Endothelial cell (in vitro differentiated cells): ENCODE measurements at regions not wholly inside any gene's neighbourhood (a gene's known extent, or its start where the extent isn't known, plus 50 kb on each side); places are given as distances from the start of the nearest gene placed in this dataset.

ENCODE experiments used
- DNase-seq: peaks from one replicate; pipeline ENCODE4 v3.0.0; 2021; ENCODE audit warnings: low spot score
- H3K27ac Mint-ChIP-seq: one replicate; pipeline ENCODE4 v1.8.0; 2021; ENCODE audit warnings: mixed read lengths, inconsistent platforms; ENCODE audit not compliant: unreplicated experiment
- H3K27me3 Mint-ChIP-seq: one replicate; pipeline ENCODE4 v1.8.0; 2021; ENCODE audit warnings: mild to moderate bottlenecking, moderate library complexity, mixed read lengths, inconsistent platforms; ENCODE audit not compliant: unreplicated experiment
- H3K36me3 Mint-ChIP-seq: one replicate; pipeline ENCODE4 v1.8.0; 2021; ENCODE audit warnings: mild to moderate bottlenecking, low read depth, mixed read lengths, inconsistent platforms; ENCODE audit not compliant: unreplicated experiment
- H3K4me1 Mint-ChIP-seq: one replicate; pipeline ENCODE4 v1.8.0; 2021; ENCODE audit warnings: mild to moderate bottlenecking, mixed read lengths, inconsistent platforms; ENCODE audit not compliant: unreplicated experiment
- H3K4me3 Mint-ChIP-seq: one replicate; pipeline ENCODE4 v1.8.0; 2021; ENCODE audit warnings: mild to moderate bottlenecking, mixed read lengths, inconsistent platforms; ENCODE audit not compliant: unreplicated experiment
- H3K9me3 Mint-ChIP-seq: one replicate; pipeline ENCODE4 v1.8.0; 2021; ENCODE audit warnings: mixed read lengths, inconsistent platforms; ENCODE audit not compliant: unreplicated experiment
- TF ChIP-seq, protein P1 (sequence below): fragments of 200-600 bp; sonication (generic); IDR thresholded peaks from one replicate; pipeline ENCODE4 v1.5.0; 2021; ENCODE audit warnings: antibody characterized with exemption; ENCODE audit not compliant: unreplicated experiment

DNA sequence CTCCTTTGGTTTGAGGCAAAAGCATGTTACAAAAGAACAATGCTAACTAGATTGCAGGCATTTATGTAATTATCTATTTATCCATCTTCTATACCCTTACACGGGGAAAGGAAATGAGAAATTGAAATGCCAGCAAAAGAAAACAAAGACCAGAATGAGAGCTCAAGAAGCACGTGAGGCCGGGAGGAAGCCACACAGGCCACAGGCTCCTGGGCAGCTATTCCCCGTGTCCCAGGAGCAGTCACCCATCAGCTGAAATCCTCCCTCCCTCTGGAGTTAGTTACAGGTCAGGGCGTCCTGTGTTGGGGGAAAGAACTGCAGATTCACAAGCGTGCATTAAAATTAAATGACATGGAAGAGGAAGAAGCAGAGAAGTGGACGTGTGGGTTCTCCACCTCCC is 64.7 kb upstream of the RPS6KA2 start:
- no peak overlapping the region for H3K27ac Mint-ChIP-seq
- H3K4me1 Mint-ChIP-seq = peaks cover 23% of the 10 kb centered on the region
- no peak overlapping the region for H3K4me3 Mint-ChIP-seq
- no peaks in the 10 kb centered on the region for H3K36me3 Mint-ChIP-seq
- H3K27me3 Mint-ChIP-seq = peaks cover 1% of the 10 kb centered on the region
- H3K9me3 Mint-ChIP-seq = no peaks in the 10 kb centered on the region
- TF ChIP-seq, protein P1, sequence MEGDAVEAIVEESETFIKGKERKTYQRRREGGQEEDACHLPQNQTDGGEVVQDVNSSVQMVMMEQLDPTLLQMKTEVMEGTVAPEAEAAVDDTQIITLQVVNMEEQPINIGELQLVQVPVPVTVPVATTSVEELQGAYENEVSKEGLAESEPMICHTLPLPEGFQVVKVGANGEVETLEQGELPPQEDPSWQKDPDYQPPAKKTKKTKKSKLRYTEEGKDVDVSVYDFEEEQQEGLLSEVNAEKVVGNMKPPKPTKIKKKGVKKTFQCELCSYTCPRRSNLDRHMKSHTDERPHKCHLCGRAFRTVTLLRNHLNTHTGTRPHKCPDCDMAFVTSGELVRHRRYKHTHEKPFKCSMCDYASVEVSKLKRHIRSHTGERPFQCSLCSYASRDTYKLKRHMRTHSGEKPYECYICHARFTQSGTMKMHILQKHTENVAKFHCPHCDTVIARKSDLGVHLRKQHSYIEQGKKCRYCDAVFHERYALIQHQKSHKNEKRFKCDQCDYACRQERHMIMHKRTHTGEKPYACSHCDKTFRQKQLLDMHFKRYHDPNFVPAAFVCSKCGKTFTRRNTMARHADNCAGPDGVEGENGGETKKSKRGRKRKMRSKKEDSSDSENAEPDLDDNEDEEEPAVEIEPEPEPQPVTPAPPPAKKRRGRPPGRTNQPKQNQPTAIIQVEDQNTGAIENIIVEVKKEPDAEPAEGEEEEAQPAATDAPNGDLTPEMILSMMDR = no peak
- no peak for DNase-seq

DNA sequence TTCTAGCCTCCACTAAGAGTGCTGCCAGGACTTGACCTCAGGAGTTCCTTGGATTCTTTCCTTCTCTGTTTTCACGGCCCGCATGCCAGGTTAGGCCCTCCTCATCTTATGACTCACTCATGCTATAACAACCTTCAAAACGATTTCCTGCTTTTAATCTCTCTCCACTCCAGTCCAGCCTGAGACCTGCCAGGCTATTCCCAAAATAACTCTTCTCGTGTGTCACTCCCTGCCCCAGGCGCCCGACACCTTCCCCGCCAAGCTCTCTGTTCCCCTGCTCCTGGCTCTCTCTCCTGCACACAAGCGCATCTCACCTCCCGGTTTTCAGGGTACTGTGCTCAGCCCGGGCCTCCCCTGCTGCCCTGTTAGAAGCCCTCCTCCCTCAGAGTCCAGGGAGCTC is 64.1 kb upstream of the RPS6KA2 start:
- H3K36me3 Mint-ChIP-seq = no peaks in the 10 kb centered on the region

DNA sequence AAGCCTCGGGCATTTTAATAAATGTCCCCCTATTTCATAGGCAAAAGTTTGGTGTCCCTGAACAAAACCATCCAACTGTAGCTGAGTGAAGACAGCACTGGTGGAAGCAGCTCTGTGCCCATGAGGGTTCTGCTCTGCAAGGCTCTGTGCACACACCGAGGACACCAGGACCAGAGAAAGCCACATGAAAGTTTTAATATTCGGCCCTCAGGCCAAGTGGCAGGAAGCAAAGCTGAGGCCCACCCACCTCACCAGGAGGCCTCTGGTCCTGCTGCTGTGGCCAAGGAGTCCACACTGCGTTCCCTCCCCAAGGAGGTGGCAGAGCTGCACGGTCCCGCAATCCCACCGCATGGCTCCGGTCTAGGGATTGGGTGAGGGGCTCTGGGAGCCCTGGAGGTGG is 62.6 kb upstream of the RPS6KA2 start:
- Mint-ChIP-seq H3K27me3 (peaks cover 13% of the 10 kb centered on the region), H3K4me1 (peaks cover 23% of the 10 kb centered on the region), H3K4me3 (no peak overlapping the region), H3K36me3 (no peaks in the 10 kb centered on the region), H3K27ac (no peak overlapping the region), H3K9me3 (no peaks in the 10 kb centered on the region)
- no peak for DNase-seq
- TF ChIP-seq, protein P1 = no peak

More for the DNA sequence above, 64.1 kb upstream of the RPS6KA2 start:
- DNase-seq = no peak
- TF ChIP-seq, protein P1 = no peak
- H3K27ac Mint-ChIP-seq = no peak overlapping the region
- peaks cover 23% of the 10 kb centered on the region for H3K4me1 Mint-ChIP-seq
- H3K4me3 Mint-ChIP-seq = no peak overlapping the region
- H3K9me3 Mint-ChIP-seq = no peaks in the 10 kb centered on the region
- H3K27me3 Mint-ChIP-seq = peaks cover 4% of the 10 kb centered on the region

DNA sequence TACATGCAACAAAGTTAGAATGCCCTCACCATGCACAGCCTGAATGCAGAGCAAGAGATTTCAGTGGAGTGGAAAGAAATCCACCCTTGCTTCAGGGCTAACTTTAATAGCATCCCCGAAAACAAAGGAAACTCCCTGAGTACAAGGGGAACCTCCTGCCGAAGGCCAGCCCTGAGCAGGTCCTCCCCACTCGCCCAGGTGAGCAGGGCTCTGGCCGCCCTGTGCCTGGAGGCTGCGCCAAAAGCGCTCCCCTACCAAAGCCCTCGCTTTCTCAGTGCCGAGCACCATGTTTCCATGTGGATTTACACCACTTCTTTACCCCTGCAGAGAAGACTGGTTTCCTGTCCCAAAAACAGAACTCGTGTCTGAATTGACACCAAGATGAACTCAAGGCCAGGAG is 61.9 kb upstream of the RPS6KA2 start:
- TF ChIP-seq, protein P1 = no peak
- H3K27ac Mint-ChIP-seq = no peak overlapping the region
- peaks cover 13% of the 10 kb centered on the region for H3K27me3 Mint-ChIP-seq
- DNase-seq = no peak
- no peak overlapping the region for H3K4me3 Mint-ChIP-seq
- H3K9me3 Mint-ChIP-seq = no peaks in the 10 kb centered on the region
- no peaks in the 10 kb centered on the region for H3K36me3 Mint-ChIP-seq
- peaks cover 16% of the 10 kb centered on the region for H3K4me1 Mint-ChIP-seq

DNA sequence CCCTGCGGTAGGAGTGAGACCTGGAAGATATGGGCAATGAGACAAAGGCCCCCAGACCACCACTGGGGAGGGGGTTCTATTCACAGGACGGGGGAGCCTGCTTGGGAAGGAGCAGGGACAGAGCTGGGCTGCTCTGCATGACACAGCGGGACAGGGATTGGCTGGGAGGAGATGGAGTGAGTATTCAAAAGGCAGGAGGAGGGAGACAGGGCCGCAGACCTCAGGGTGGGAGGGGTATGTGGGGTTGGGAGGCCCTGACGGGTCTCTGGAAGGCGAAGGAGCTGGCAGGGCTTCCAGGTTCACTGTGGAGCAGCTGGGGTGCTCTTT is 60.8 kb upstream of the RPS6KA2 start:
- DNase-seq = no peak
- Mint-ChIP-seq H3K27ac (no peak overlapping the region), H3K36me3 (no peaks in the 10 kb centered on the region)

More for the DNA sequence above, 60.8 kb upstream of the RPS6KA2 start:
- H3K27me3 Mint-ChIP-seq = peaks cover 15% of the 10 kb centered on the region
- no peaks in the 10 kb centered on the region for H3K9me3 Mint-ChIP-seq
- TF ChIP-seq, protein P1 = no peak
- H3K4me3 Mint-ChIP-seq = no peak overlapping the region
- peaks cover 15% of the 10 kb centered on the region for H3K4me1 Mint-ChIP-seq
